ENCODE measurements at regions not wholly inside any gene's neighbourhood (a gene's known extent, or its start where the extent isn't known, plus 50 kb on each side); places are given as distances from the start of the nearest gene placed in this dataset.

- no peak for DNase-seq (ENCODE audit: extremely low read depth, insufficient read length)
- no peak for TF ChIP-seq CTCF (IDR thresholded peaks at IDR 0.05; ENCODE audit: insufficient read depth, low read length, poor library complexity, severe bottlenecking)
- H3K36me3 ChIP-seq (ENCODE audit: control insufficient read depth, insufficient read depth, low read length) = no peaks in the 10 kb centered on the region
These were observed 701.8 kb upstream of the TENM3 start for GRCh38 chr4:181541396-181541795.

GRCh38 chr4:181548873-181549575, 694.2 kb upstream of the TENM3 start:
- no peak for TF ChIP-seq CTCF (IDR thresholded peaks at IDR 0.05; ENCODE audit: insufficient read depth, low read length, poor library complexity, severe bottlenecking)
- no peaks in the 10 kb centered on the region for H3K36me3 ChIP-seq (ENCODE audit: control insufficient read depth, insufficient read depth, low read length)
- no peaks in the 10 kb centered on the region for H3K27me3 ChIP-seq (replicated peaks; ENCODE audit: control insufficient read depth, insufficient read depth, low read length)
- no peak overlapping the region for H3K4me3 ChIP-seq (replicated peaks; ENCODE audit: low read depth, low read length)
- DNase-seq (ENCODE audit: extremely low read depth, insufficient read length) = no peak

More at GRCh38 chr4:181541396-181541795, 701.8 kb upstream of the TENM3 start:
- no peaks in the 10 kb centered on the region for H3K27me3 ChIP-seq (replicated peaks; ENCODE audit: control insufficient read depth, insufficient read depth, low read length)
- H3K4me3 ChIP-seq (replicated peaks; ENCODE audit: low read depth, low read length) = no peak overlapping the region

DNA sequence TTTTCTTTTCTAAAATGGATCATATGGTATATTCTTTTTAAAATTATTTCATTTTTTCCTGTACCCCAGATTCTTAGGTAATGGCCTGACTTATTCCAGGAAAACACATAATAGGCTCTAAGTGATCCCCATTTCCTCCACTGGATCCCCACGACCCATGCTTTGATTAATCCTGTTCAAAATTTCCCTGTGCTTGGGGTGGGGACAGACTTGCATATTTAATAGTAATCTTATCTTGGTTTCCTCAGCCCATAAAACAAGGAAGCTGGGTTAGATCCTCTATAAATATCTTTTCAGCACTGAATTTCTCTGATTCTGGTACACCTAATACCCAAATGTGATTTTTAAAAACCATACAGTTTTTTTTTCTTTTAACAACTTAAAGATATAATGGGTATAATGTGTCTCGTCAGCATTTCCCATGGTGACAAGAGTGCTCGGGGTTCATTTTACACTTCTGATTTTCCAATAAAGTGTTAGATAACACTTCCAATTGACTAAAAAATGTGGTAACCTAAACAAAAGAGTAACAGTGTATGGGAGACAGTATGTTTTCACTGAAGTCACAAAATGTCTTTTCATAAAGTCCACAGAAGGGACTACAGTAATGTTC, 693.5 kb upstream of the TENM3 start:
- TF ChIP-seq CTCF (IDR thresholded peaks at IDR 0.05; ENCODE audit: insufficient read depth, low read length, poor library complexity, severe bottlenecking) = no peak
- no peak overlapping the region for H3K4me3 ChIP-seq (replicated peaks; ENCODE audit: low read depth, low read length)
- DNase-seq (ENCODE audit: extremely low read depth, insufficient read length) = no peak
- H3K27me3 ChIP-seq (replicated peaks; ENCODE audit: control insufficient read depth, insufficient read depth, low read length) = no peaks in the 10 kb centered on the region
- H3K36me3 ChIP-seq (ENCODE audit: control insufficient read depth, insufficient read depth, low read length) = no peaks in the 10 kb centered on the region

GRCh38 chr4:181550381-181550780, 692.8 kb upstream of the TENM3 start:
- TF ChIP-seq CTCF (IDR thresholded peaks at IDR 0.05; ENCODE audit: insufficient read depth, low read length, poor library complexity, severe bottlenecking) = no peak
- H3K27me3 ChIP-seq (replicated peaks; ENCODE audit: control insufficient read depth, insufficient read depth, low read length) = no peaks in the 10 kb centered on the region
- no peaks in the 10 kb centered on the region for H3K36me3 ChIP-seq (ENCODE audit: control insufficient read depth, insufficient read depth, low read length)
- no peak for DNase-seq (ENCODE audit: extremely low read depth, insufficient read length)
- H3K4me3 ChIP-seq (replicated peaks; ENCODE audit: low read depth, low read length) = no peak overlapping the region

- H3K27me3 ChIP-seq (replicated peaks; ENCODE audit: control insufficient read depth, insufficient read depth, low read length) = no peaks in the 10 kb centered on the region
- no peaks in the 10 kb centered on the region for H3K36me3 ChIP-seq (ENCODE audit: control insufficient read depth, insufficient read depth, low read length)
- no peak overlapping the region for H3K4me3 ChIP-seq (replicated peaks; ENCODE audit: low read depth, low read length)
- no peak for DNase-seq (ENCODE audit: extremely low read depth, insufficient read length)
- no peak for TF ChIP-seq CTCF (IDR thresholded peaks at IDR 0.05; ENCODE audit: insufficient read depth, low read length, poor library complexity, severe bottlenecking)
These were observed 683.6 kb upstream of the TENM3 start for GRCh38 chr4:181559637-181560036.
